Hepatocyte (in vitro differentiated cells): ENCODE measurements at regions not wholly inside any gene's neighbourhood (a gene's known extent, or its start where the extent isn't known, plus 50 kb on each side); places are given as distances from the start of the nearest gene placed in this dataset.

Experiments
- CTCF ChIP-seq: fragments of 200-600 bp; sonication (generic); IDR thresholded peaks from 2 replicates; pipeline ENCODE4 v1.5.1; 2016; ENCODE audit warnings: antibody characterized with exemption, mild to moderate bottlenecking; ENCODE audit not compliant: poor library complexity
- EZH2 ChIP-seq: fragments of 200-600 bp; sonication (generic); IDR thresholded peaks from 2 replicates; pipeline ENCODE4 v1.6.1; 2016; ENCODE audit warnings: antibody characterized with exemption, mild to moderate bottlenecking, borderline replicate concordance

GRCh38 chr5:93151896-93152295, 429.1 kb downstream of the NR2F1-AS1 start:
- TF ChIP-seq CTCF (no peak), EZH2 (no peak)
